WTC11 (cell line): ENCODE measurements at regions not wholly inside any gene's neighbourhood (a gene's known extent, or its start where the extent isn't known, plus 50 kb on each side); places are given as distances from the start of the nearest gene placed in this dataset.

Experiments
- ATAC-seq: fragments of 200-7000 bp; cut with Tn5 transposase; 2 replicates; pipeline ENCODE4 v1.10.0; 2021; ENCODE audit warnings: mild to moderate bottlenecking, moderate library complexity
- CTCF ChIA-PET: fragments of 300-600 bp; sonication (Branson Sonifier 250); formaldehyde crosslinking; loops from one replicate; lab custom pipeline; 2021; ENCODE audit warnings: antibody characterized with exemption; lab: Charles Lee
- POLR2A ChIA-PET: fragments of 350-600 bp; sonication (Branson Sonifier 250); formaldehyde crosslinking; loops from one replicate; lab custom pipeline; 2021; ENCODE audit warnings: antibody characterized with exemption; lab: Charles Lee
- DNase-seq: peaks from one replicate; pipeline ENCODE4 v3.0.0; 2021; ENCODE audit warnings: low spot score
- H3K27ac Mint-ChIP-seq: 2 replicates; pipeline ENCODE4 v1.8.0; 2021; ENCODE audit warnings: mixed read lengths
- H3K27me3 Mint-ChIP-seq: 2 replicates; pipeline ENCODE4 v1.8.0; 2021; ENCODE audit warnings: low read depth, mild to moderate bottlenecking, moderate library complexity, mixed read lengths
- H3K36me3 Mint-ChIP-seq: 2 replicates; pipeline ENCODE4 v1.8.0; 2021; ENCODE audit warnings: mixed read lengths
- H3K4me1 Mint-ChIP-seq: 2 replicates; pipeline ENCODE4 v1.8.0; 2022; ENCODE audit warnings: mixed read lengths
- H3K4me3 Mint-ChIP-seq: 2 replicates; pipeline ENCODE4 v1.8.0; 2021; ENCODE audit warnings: mild to moderate bottlenecking, moderate library complexity, mixed read lengths
- H3K9me3 Mint-ChIP-seq: 2 replicates; pipeline ENCODE4 v1.8.0; 2021; ENCODE audit warnings: mixed read lengths
- ELF4 ChIP-seq: sonication (generic); formaldehyde crosslinking; IDR thresholded peaks from 2 replicates; pipeline ENCODE4 v1.8.1; 2022; ENCODE audit warnings: low read depth, mild to moderate bottlenecking, moderate library complexity, missing genetic modification reagents
- FOXK1 ChIP-seq: sonication (generic); formaldehyde crosslinking; IDR thresholded peaks from 2 replicates; pipeline ENCODE4 v1.8.0; 2022; ENCODE audit warnings: mild to moderate bottlenecking, moderate library complexity, missing genetic modification reagents
- NFE2L1 ChIP-seq: sonication (generic); formaldehyde crosslinking; IDR thresholded peaks from 2 replicates; pipeline ENCODE4 v1.8.1; 2023; ENCODE audit warnings: missing genetic modification reagents
- NR1H2 ChIP-seq: sonication (generic); formaldehyde crosslinking; IDR thresholded peaks from 2 replicates; pipeline ENCODE4 v1.9.0; 2021; ENCODE audit warnings: mild to moderate bottlenecking, moderate library complexity, missing genetic modification reagents
- TCF7 ChIP-seq: sonication (generic); formaldehyde crosslinking; IDR thresholded peaks from 2 replicates; pipeline ENCODE4 v1.8.0; 2022; ENCODE audit warnings: mild to moderate bottlenecking, low read depth, missing genetic modification reagents, moderate library complexity
- ZNF423 ChIP-seq: fragments of 250-450 bp; sonication (Bioruptor Pico); IDR thresholded peaks from 2 replicates; pipeline ENCODE4 v2.1.2; 2022; ENCODE audit warnings: mild to moderate bottlenecking, moderate library complexity
- ZNF671 ChIP-seq: fragments of 250-450 bp; sonication (Bioruptor Pico); IDR thresholded peaks from 2 replicates; pipeline ENCODE4 v1.8.0; 2021; ENCODE audit warnings: mild to moderate bottlenecking
- TF ChIP-seq, protein P1 (sequence below): fragments of 250-450 bp; sonication (Bioruptor Pico); conservative IDR thresholded peaks from 2 replicates; pipeline ENCODE4 v1.9.0; 2021; ENCODE audit warnings: mild to moderate bottlenecking
- TF ChIP-seq, protein P2 (sequence below): fragments of 250-450 bp; sonication (Bioruptor Pico); IDR thresholded peaks from 2 replicates; pipeline ENCODE4 v1.9.0; 2021; ENCODE audit warnings: mild to moderate bottlenecking, borderline replicate concordance
- TF ChIP-seq, protein P3 (sequence below): sonication (generic); formaldehyde crosslinking; IDR thresholded peaks from 2 replicates; pipeline ENCODE4 v1.8.0; 2023; ENCODE audit warnings: missing genetic modification reagents, mild to moderate bottlenecking, borderline replicate concordance
- TF ChIP-seq, protein P4 (sequence below): fragments of 250-450 bp; sonication (Bioruptor Pico); IDR thresholded peaks from 2 replicates; pipeline ENCODE4 v1.9.0; 2021; ENCODE audit warnings: moderate library complexity, mild to moderate bottlenecking, inconsistent platforms, borderline replicate concordance
- TF ChIP-seq, protein P5 (sequence below): sonication (generic); formaldehyde crosslinking; IDR thresholded peaks from 2 replicates; pipeline ENCODE4 v1.8.1; 2023; ENCODE audit warnings: mild to moderate bottlenecking, missing genetic modification reagents, moderate library complexity
- TF ChIP-seq, protein P6 (sequence below): sonication (generic); formaldehyde crosslinking; IDR thresholded peaks from 2 replicates; pipeline ENCODE4 v1.8.1; 2022; ENCODE audit warnings: missing genetic modification reagents, borderline replicate concordance
- TF ChIP-seq, protein P7 (sequence below): sonication (generic); formaldehyde crosslinking; IDR thresholded peaks from 2 replicates; pipeline ENCODE4 v1.8.0; 2022; ENCODE audit warnings: mild to moderate bottlenecking, missing genetic modification reagents

DNA sequence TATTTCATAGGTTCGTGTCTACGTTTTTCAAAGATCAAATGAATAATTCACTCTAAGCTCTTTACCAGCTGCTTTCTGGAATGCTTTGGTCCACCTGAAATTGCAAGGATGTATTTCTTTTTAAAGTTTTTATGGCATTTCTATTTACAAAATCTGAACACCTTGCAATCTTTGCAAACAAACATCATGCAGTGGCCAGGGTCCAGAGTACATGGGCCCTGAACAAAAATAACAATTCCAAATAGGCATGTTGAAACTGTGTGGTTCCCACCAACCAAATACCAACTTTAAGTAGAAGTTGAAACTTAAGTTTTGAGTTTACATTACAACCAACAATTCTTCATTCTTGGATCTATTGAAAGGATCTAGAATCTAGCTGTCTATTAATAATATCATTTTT, 180.1 kb upstream of the FTMT start:
- POLR2A ChIA-PET = no interaction called here
- Mint-ChIP-seq H3K27me3 (no peaks in the 10 kb centered on the region), H3K4me1 (no peaks in the 10 kb centered on the region), H3K9me3 (peaks cover 7% of the 10 kb centered on the region), H3K27ac (no peak overlapping the region), H3K36me3 (no peaks in the 10 kb centered on the region), H3K4me3 (no peak overlapping the region)
- no peak for DNase-seq
- TF ChIP-seq TCF7 (CRISPR knock-in tag) = no peak
- TF ChIP-seq, protein P1, sequence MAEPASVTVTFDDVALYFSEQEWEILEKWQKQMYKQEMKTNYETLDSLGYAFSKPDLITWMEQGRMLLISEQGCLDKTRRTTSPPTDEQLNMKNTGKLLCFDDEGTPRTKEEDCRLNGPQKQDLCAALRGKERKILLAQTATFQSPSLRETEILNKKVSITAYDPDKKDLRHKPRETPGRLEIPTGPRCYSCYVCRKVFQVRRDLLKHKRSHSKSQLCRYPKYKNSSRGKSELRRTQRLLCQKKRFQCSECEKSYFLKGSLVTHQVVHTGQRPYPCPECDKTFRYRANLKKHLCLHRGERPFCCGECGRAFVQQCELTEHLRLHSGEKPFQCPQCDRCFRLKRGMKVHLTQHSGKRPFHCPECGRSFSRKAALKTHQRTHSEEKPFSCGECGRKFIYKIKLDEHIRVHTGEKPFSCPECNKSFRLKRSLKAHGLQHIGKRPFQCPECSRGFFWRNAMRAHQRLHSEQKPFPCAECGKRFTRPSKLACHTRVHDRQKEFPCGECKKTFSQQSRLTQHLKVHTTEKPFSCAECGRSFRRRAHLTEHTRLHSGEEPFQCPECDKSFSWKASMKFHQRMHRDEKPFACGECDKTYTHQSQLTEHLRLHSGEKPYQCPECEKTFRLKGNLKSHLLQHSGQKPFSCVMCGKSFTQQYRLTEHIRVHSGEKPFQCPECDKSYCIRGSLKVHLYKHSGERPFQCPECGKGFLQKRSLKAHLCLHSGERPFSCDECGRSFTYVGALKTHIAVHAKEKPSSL (CRISPR knock-in tag) = no peak
- TF ChIP-seq ELF4 (CRISPR knock-in tag) = no peak
- no peak for TF ChIP-seq NR1H2 (CRISPR knock-in tag)
- CTCF ChIA-PET = no interaction called here
- ATAC-seq = no peak

DNA sequence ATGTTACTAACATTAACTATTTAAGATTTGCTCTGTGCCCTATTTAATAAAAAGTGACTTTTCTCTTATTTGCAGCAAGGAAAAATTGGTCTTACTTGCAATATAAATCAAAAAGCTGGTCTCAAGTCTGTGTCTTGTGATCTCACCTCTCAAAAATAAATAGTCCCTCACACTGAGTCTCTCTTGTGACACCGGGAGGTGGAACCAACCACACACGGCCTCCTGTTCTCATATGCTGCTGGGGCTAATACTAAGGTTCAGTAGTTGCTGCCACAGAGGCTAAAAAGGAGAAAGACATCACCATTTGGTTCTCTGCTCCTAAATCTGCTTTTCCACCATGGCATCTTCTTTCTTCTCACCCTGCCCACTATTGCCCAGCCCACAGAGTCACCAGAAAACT, 175.8 kb upstream of the FTMT start:
- TF ChIP-seq, protein P2, sequence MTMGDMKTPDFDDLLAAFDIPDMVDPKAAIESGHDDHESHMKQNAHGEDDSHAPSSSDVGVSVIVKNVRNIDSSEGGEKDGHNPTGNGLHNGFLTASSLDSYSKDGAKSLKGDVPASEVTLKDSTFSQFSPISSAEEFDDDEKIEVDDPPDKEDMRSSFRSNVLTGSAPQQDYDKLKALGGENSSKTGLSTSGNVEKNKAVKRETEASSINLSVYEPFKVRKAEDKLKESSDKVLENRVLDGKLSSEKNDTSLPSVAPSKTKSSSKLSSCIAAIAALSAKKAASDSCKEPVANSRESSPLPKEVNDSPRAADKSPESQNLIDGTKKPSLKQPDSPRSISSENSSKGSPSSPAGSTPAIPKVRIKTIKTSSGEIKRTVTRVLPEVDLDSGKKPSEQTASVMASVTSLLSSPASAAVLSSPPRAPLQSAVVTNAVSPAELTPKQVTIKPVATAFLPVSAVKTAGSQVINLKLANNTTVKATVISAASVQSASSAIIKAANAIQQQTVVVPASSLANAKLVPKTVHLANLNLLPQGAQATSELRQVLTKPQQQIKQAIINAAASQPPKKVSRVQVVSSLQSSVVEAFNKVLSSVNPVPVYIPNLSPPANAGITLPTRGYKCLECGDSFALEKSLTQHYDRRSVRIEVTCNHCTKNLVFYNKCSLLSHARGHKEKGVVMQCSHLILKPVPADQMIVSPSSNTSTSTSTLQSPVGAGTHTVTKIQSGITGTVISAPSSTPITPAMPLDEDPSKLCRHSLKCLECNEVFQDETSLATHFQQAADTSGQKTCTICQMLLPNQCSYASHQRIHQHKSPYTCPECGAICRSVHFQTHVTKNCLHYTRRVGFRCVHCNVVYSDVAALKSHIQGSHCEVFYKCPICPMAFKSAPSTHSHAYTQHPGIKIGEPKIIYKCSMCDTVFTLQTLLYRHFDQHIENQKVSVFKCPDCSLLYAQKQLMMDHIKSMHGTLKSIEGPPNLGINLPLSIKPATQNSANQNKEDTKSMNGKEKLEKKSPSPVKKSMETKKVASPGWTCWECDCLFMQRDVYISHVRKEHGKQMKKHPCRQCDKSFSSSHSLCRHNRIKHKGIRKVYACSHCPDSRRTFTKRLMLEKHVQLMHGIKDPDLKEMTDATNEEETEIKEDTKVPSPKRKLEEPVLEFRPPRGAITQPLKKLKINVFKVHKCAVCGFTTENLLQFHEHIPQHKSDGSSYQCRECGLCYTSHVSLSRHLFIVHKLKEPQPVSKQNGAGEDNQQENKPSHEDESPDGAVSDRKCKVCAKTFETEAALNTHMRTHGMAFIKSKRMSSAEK (CRISPR knock-in tag) = no peak
- TF ChIP-seq, protein P3, sequence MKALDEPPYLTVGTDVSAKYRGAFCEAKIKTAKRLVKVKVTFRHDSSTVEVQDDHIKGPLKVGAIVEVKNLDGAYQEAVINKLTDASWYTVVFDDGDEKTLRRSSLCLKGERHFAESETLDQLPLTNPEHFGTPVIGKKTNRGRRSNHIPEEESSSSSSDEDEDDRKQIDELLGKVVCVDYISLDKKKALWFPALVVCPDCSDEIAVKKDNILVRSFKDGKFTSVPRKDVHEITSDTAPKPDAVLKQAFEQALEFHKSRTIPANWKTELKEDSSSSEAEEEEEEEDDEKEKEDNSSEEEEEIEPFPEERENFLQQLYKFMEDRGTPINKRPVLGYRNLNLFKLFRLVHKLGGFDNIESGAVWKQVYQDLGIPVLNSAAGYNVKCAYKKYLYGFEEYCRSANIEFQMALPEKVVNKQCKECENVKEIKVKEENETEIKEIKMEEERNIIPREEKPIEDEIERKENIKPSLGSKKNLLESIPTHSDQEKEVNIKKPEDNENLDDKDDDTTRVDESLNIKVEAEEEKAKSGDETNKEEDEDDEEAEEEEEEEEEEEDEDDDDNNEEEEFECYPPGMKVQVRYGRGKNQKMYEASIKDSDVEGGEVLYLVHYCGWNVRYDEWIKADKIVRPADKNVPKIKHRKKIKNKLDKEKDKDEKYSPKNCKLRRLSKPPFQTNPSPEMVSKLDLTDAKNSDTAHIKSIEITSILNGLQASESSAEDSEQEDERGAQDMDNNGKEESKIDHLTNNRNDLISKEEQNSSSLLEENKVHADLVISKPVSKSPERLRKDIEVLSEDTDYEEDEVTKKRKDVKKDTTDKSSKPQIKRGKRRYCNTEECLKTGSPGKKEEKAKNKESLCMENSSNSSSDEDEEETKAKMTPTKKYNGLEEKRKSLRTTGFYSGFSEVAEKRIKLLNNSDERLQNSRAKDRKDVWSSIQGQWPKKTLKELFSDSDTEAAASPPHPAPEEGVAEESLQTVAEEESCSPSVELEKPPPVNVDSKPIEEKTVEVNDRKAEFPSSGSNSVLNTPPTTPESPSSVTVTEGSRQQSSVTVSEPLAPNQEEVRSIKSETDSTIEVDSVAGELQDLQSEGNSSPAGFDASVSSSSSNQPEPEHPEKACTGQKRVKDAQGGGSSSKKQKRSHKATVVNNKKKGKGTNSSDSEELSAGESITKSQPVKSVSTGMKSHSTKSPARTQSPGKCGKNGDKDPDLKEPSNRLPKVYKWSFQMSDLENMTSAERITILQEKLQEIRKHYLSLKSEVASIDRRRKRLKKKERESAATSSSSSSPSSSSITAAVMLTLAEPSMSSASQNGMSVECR (CRISPR knock-in tag) = no peak
- TF ChIP-seq ZNF671 (CRISPR knock-in tag) = no peak
- TF ChIP-seq, protein P4, sequence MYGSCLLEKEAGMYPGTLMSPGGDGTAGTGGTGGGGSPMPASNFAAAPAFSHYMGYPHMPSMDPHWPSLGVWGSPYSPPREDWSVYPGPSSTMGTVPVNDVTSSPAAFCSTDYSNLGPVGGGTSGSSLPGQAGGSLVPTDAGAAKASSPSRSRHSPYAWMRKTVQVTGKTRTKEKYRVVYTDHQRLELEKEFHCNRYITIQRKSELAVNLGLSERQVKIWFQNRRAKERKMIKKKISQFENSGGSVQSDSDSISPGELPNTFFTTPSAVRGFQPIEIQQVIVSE (CRISPR knock-in tag) = no peak
- TF ChIP-seq, protein P5, sequence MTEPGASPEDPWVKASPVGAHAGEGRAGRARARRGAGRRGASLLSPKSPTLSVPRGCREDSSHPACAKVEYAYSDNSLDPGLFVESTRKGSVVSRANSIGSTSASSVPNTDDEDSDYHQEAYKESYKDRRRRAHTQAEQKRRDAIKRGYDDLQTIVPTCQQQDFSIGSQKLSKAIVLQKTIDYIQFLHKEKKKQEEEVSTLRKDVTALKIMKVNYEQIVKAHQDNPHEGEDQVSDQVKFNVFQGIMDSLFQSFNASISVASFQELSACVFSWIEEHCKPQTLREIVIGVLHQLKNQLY (CRISPR knock-in tag) = no peak
- no peak for TF ChIP-seq ZNF423 (CRISPR knock-in tag)
- no peak for TF ChIP-seq FOXK1 (CRISPR knock-in tag)
- TF ChIP-seq NFE2L1 (CRISPR knock-in tag) = no peak
- TF ChIP-seq, protein P6, sequence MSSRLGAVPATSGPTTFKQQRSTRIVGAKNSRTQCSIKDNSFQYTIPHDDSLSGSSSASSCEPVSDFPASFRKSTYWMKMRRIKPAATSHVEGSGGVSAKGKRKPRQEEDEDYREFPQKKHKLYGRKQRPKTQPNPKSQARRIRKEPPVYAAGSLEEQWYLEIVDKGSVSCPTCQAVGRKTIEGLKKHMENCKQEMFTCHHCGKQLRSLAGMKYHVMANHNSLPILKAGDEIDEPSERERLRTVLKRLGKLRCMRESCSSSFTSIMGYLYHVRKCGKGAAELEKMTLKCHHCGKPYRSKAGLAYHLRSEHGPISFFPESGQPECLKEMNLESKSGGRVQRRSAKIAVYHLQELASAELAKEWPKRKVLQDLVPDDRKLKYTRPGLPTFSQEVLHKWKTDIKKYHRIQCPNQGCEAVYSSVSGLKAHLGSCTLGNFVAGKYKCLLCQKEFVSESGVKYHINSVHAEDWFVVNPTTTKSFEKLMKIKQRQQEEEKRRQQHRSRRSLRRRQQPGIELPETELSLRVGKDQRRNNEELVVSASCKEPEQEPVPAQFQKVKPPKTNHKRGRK (CRISPR knock-in tag) = no peak
- TF ChIP-seq, protein P7, sequence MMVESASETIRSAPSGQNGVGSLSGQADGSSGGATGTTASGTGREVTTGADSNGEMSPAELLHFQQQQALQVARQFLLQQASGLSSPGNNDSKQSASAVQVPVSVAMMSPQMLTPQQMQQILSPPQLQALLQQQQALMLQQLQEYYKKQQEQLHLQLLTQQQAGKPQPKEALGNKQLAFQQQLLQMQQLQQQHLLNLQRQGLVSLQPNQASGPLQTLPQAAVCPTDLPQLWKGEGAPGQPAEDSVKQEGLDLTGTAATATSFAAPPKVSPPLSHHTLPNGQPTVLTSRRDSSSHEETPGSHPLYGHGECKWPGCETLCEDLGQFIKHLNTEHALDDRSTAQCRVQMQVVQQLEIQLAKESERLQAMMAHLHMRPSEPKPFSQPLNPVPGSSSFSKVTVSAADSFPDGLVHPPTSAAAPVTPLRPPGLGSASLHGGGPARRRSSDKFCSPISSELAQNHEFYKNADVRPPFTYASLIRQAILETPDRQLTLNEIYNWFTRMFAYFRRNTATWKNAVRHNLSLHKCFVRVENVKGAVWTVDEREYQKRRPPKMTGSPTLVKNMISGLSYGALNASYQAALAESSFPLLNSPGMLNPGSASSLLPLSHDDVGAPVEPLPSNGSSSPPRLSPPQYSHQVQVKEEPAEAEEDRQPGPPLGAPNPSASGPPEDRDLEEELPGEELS (CRISPR knock-in tag) = no peak
- ChIA-PET POLR2A (no interaction called here), CTCF (no interaction called here)
- Mint-ChIP-seq H3K4me1 (no peaks in the 10 kb centered on the region), H3K9me3 (peaks cover 18% of the 10 kb centered on the region), H3K4me3 (no peak overlapping the region), H3K36me3 (peaks cover 7% of the 10 kb centered on the region), H3K27me3 (no peaks in the 10 kb centered on the region), H3K27ac (no peak overlapping the region)
- DNase-seq (no peak), ATAC-seq (no peak)
